OCI-LY3 (cell line): ENCODE measurements at regions not wholly inside any gene's neighbourhood (a gene's known extent, or its start where the extent isn't known, plus 50 kb on each side); places are given as distances from the start of the nearest gene placed in this dataset.

Experiments
- H2AFZ ChIP-seq: fragments of 200-600, 300-600 bp; shearing (Covaris generic); 2 replicates; pipeline ENCODE4 v1.6.0; 2014; ENCODE audit warnings: antibody characterized with exemption, low read depth, low read length
- H3K27ac ChIP-seq: fragments of 200-600, 300-600 bp; sonication (generic); 2 replicates; pipeline ENCODE4 v1.5.1; 2014; ENCODE audit warnings: mild to moderate bottlenecking, low read length, moderate library complexity, mixed read lengths
- H3K27me3 ChIP-seq: fragments of 200-600, 300-600 bp; sonication (generic); 2 replicates; pipeline ENCODE4 v1.6.1; 2014; ENCODE audit warnings: low read depth, low read length, mixed read lengths
- H3K36me3 ChIP-seq: fragments of 200-600, 300-600 bp; sonication (generic); replicated peaks from 2 replicates; pipeline ENCODE3; 2014; ENCODE audit warnings: low read depth, low read length, mixed read lengths
- H3K4me1 ChIP-seq: fragments of 300-600, 200-600 bp; sonication (generic); 2 replicates; pipeline ENCODE4 v1.6.1; 2014; ENCODE audit warnings: low read length, mixed read lengths
- H3K4me2 ChIP-seq: fragments of 200-600, 300-600 bp; sonication (generic); 2 replicates; pipeline ENCODE4 v1.6.1; 2014; ENCODE audit warnings: low read length, mixed read lengths
- H3K4me3 ChIP-seq: fragments of 300-600, 200-600 bp; sonication (generic); 2 replicates; pipeline ENCODE4 v1.5.1; 2014; ENCODE audit warnings: antibody characterized with exemption, mild to moderate bottlenecking, low read length, moderate library complexity
- H3K79me2 ChIP-seq: fragments of 300-600, 200-600 bp; shearing (Covaris generic); 2 replicates; pipeline ENCODE4 v1.6.1; 2014; ENCODE audit warnings: mild to moderate bottlenecking, low read length, mixed read lengths
- H3K9ac ChIP-seq: fragments of 300-600, 200-600 bp; shearing (Covaris generic); 2 replicates; pipeline ENCODE4 v1.6.0; 2014; ENCODE audit warnings: mild to moderate bottlenecking, low read length, moderate library complexity
- H3K9me3 ChIP-seq: fragments of 200-600, 300-600 bp; shearing (Covaris generic); 2 replicates; pipeline ENCODE4 v1.6.1; 2014; ENCODE audit warnings: low read length, mixed read lengths; ENCODE audit not compliant: insufficient read depth
- H4K20me1 ChIP-seq: fragments of 200-600, 300-600 bp; sonication (generic); 2 replicates; pipeline ENCODE4 v1.6.1; 2016; ENCODE audit warnings: low read length, mixed read lengths; ENCODE audit not compliant: insufficient read depth
- EZH2phosphoT487 ChIP-seq: fragments of 200-600 bp; shearing (Covaris generic); IDR thresholded peaks from 2 replicates; pipeline ENCODE4 v1.6.1; 2018; ENCODE audit warnings: antibody characterized with exemption, mixed run types, low read depth
- TF ChIP-seq, protein P1 (sequence below): fragments of 200-600, 300-600 bp; sonication (generic); IDR thresholded peaks from 2 replicates; pipeline ENCODE4 v1.5.1; 2014; ENCODE audit warnings: antibody characterized with exemption, low read length, low read depth

DNA sequence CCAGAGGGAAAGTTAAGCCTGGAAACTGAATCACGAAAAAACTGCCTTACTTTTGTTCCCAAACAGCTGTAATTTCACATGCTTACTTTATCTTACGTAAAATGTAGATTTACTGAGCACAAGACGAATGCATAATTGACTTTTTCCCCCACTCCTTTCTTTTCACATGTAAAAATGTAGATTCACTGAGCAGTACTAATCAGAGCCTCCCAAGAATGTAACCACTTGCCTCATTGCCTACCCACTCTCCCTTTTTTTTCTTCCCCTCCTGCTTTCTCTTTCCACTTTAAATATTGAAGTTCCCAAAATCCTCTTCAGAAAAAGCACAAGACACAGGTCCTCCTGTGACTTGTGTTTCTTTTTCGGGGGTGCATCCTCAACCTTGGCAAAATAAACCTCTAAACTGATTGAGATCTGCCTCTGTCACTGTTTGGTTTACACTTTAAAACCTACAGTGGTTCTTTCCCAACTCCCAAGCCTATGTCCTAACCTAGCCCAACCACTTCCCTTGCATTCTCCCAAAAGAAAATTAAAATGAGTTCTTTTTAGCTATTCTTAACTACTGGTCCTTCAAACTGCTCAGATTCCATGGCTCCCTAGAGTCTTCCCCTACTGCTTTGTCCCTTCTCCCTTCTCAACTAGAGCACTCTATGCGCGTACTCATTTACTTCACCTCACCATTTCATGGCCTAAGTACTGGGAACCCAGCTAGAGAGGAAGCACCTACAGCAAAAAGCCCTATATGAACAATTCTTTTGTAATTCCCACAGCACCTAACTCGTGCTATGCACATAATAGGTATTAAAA is 236.6 kb upstream of the MKLN1 start:
- 0 out of 2 replicates have a peak, but pooled peaks cover 3% of the 10 kb centered on the region for H4K20me1 ChIP-seq
- H3K27ac ChIP-seq = no peak overlapping the region
- no peaks in the 10 kb centered on the region for H3K36me3 ChIP-seq
- no peak overlapping the region for H3K4me2 ChIP-seq
- H3K79me2 ChIP-seq = 0 out of 2 replicates have a peak, but pooled peaks cover 10% of the 10 kb centered on the region
- no peaks in the 10 kb centered on the region for H3K27me3 ChIP-seq
- no peak overlapping the region for H3K9ac ChIP-seq
- no peak overlapping the region for H3K4me3 ChIP-seq
- TF ChIP-seq, protein P1, sequence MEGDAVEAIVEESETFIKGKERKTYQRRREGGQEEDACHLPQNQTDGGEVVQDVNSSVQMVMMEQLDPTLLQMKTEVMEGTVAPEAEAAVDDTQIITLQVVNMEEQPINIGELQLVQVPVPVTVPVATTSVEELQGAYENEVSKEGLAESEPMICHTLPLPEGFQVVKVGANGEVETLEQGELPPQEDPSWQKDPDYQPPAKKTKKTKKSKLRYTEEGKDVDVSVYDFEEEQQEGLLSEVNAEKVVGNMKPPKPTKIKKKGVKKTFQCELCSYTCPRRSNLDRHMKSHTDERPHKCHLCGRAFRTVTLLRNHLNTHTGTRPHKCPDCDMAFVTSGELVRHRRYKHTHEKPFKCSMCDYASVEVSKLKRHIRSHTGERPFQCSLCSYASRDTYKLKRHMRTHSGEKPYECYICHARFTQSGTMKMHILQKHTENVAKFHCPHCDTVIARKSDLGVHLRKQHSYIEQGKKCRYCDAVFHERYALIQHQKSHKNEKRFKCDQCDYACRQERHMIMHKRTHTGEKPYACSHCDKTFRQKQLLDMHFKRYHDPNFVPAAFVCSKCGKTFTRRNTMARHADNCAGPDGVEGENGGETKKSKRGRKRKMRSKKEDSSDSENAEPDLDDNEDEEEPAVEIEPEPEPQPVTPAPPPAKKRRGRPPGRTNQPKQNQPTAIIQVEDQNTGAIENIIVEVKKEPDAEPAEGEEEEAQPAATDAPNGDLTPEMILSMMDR = no peak
- TF ChIP-seq EZH2phosphoT487 = no peak
- no peaks in the 10 kb centered on the region for H3K9me3 ChIP-seq
- H2AFZ ChIP-seq = no peak overlapping the region
- peaks cover 6% of the 10 kb centered on the region; the same call in 1 of the 2 replicates for H3K4me1 ChIP-seq

DNA sequence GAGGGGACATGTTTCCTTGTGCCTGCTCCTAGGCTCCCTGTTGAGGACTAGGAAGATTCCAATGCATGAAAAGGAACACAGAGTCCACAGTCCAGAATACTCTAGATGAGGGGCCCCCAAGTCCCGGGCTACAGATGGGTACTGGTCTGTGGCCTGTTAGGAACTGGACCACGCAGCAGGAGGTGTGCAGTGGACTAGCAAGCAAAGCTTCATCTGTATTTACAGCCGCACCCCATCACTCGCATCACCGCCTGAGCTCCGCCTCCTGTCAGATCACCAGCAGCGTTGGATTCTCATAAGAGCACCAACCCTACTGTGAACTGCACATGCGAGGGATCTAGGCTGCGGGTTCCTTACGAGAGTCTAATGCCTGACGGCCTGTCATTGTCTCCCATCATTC is 233.0 kb upstream of the MKLN1 start:
- Histone ChIP-seq H2AFZ (no peak overlapping the region), H3K9me3 (no peaks in the 10 kb centered on the region), H3K9ac (no peak overlapping the region), H4K20me1 (peaks cover 14% of the 10 kb centered on the region; the same call in 1 of the 2 replicates), H3K4me2 (no peak overlapping the region), H3K27me3 (no peaks in the 10 kb centered on the region), H3K4me3 (no peak overlapping the region), H3K79me2 (0 out of 2 replicates have a peak, but pooled peaks cover 10% of the 10 kb centered on the region), H3K27ac (no peak overlapping the region), H3K4me1 (peaks cover 13% of the 10 kb centered on the region), H3K36me3 (no peaks in the 10 kb centered on the region)
- TF ChIP-seq, protein P1 = no peak
- no peak for TF ChIP-seq EZH2phosphoT487

- H3K36me3 ChIP-seq = no peaks in the 10 kb centered on the region
- peaks cover 14% of the 10 kb centered on the region; the same call in 1 of the 2 replicates for H4K20me1 ChIP-seq
- no peak for TF ChIP-seq EZH2phosphoT487
- TF ChIP-seq, protein P1 = no peak
- H3K9ac ChIP-seq = no peak overlapping the region
- no peak overlapping the region for H3K4me2 ChIP-seq
- 0 out of 2 replicates have a peak, but pooled peaks cover 10% of the 10 kb centered on the region for H3K79me2 ChIP-seq
- H3K9me3 ChIP-seq = no peaks in the 10 kb centered on the region
- H2AFZ ChIP-seq = no peak overlapping the region
- H3K27me3 ChIP-seq = no peaks in the 10 kb centered on the region
- no peak overlapping the region for H3K4me3 ChIP-seq
- no peak overlapping the region for H3K27ac ChIP-seq
- H3K4me1 ChIP-seq = peaks cover 13% of the 10 kb centered on the region
These were observed 232.3 kb upstream of the MKLN1 start for GRCh38 chr7:131095346-131095745.

- H3K9ac ChIP-seq = no peak overlapping the region
- H3K4me1 ChIP-seq = peaks cover 13% of the 10 kb centered on the region
- no peaks in the 10 kb centered on the region for H3K27me3 ChIP-seq
- no peak overlapping the region for H2AFZ ChIP-seq
- H3K79me2 ChIP-seq = 0 out of 2 replicates have a peak, but pooled peaks cover 10% of the 10 kb centered on the region
- no peak overlapping the region for H3K4me3 ChIP-seq
- no peak overlapping the region for H3K4me2 ChIP-seq
- TF ChIP-seq EZH2phosphoT487 = no peak
- TF ChIP-seq, protein P1 = no peak
- no peaks in the 10 kb centered on the region for H3K36me3 ChIP-seq
- H3K27ac ChIP-seq = no peak overlapping the region
- peaks cover 14% of the 10 kb centered on the region; the same call in 1 of the 2 replicates for H4K20me1 ChIP-seq
- H3K9me3 ChIP-seq = no peaks in the 10 kb centered on the region
These were observed 231.3 kb upstream of the MKLN1 start for GRCh38 chr7:131096267-131096927.
